GM21390 (cell line): ENCODE measurements at regions not wholly inside any gene's neighbourhood (a gene's known extent, or its start where the extent isn't known, plus 50 kb on each side); places are given as distances from the start of the nearest gene placed in this dataset.

ENCODE experiments used
- ATAC-seq: cut with Tn5 transposase; IDR thresholded peaks from one replicate; pipeline ENCODE4 v1.9.1; 2021; ENCODE audit not compliant: unreplicated experiment

DNA sequence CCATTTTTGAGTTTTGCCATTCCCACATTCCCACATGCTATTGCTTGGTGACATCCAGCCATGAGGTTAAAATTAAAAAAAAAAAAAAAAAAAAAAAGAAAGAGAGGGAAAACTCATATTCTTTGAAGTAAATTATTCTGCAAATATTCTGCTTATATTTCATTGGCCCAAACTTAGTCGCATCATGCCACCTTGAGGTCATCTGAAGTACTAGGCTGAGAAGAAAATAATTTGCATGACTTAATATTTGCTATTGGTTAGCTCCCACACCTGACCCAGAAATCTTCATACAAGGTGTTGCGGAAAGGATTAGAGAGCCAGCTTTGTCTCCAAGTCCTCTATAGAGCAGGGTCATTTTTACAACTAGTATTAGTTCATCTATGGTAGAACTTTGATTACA lies 2206.0 kb downstream of the MRPL39 start:
- no peak for ATAC-seq

DNA sequence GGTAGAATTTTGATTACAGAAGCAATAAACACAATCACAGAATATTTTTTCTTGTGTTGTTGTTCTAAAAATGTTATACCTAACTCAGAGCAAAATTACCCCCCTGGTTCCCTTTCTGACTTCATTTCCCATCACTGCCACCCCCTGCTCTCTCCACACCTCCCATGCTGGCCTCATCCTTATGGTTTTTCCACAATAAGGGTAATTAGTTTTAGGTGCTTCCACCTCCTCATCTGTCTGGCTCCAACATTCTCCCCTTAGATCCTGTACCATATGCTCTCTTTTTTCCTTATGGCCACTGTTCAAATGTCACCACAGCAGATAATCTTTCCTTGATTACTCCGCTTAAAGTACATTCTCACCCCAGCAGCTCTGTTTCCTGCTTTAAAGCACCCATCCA lies 2208.6 kb downstream of the MRPL39 start:
- no peak for ATAC-seq

DNA sequence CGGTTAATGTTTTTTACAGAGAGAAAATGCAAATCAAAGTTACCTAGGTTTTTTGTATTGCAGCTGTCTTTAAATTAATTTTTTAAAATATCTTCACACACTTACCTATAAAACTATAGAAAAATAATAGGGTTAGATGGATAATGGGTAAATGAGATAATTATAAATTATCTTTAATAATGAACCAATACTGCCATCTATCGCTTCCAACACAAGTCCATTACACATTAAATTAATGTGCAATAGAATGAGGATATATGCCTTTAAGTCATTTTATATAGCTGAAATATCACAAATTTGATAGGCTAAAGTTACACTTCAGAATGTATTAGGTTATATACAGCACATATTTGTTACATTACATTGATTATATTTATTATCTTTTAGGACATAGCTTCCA lies 2212.8 kb downstream of the MRPL39 start:
- no peak for ATAC-seq

DNA sequence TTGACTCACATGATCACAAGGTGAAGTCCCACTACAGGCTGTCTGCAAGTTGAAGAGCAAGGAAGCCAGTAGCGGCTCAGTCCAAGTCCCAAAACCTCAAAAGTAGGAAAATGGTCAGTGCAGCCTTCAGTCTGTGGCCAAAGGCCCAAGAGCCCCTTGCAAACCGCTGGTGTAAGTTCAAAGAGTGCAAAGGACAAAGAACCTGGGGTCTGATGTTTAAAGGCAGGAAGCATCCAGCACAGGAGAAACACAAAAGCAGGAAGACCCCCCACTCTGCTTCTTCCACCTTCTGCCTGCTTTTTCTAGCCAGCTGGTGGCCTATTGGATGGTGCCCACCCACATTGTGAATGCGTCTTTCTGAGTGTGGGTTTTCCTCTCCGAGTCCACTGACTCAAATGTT lies 2222.6 kb downstream of the MRPL39 start:
- no peak for ATAC-seq

DNA sequence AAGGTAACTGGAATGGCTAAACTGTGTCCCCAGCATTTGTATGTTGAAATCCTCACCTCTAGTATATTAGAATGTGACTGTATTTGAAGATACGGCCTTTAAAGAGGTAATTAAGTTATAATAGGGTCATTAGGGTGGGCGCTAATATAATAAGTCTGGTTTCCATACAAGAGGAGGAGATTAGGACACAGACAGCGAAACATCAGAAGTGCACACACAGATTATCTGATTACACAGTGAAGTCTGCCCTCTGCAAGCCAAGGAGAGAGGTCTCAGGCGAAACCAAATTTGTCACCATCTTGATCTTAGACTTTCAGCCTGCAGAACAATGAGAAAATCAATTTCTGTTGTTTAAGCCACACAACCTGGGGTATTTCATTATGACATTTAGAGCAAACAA lies 2233.1 kb downstream of the MRPL39 start:
- no peak for ATAC-seq

DNA sequence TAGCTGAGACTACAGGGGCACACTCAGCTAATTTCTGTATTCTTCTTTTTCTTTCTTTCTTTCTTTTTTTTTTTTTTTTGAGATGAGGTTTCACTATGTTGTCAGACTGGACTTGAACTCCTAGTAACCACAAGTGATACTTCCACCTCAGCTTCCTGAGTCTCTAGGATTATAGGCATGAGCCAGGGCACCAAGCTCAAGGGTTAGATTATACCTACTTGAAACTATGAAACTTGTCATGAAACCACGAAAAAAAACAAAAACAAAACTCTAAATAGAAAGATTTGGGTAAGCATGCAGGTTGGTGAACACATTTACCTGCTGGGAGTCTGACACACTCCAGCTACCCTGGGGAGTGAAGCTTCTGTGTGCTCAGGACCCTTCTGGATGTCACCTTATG lies 2250.4 kb downstream of the MRPL39 start:
- no peak for ATAC-seq

DNA sequence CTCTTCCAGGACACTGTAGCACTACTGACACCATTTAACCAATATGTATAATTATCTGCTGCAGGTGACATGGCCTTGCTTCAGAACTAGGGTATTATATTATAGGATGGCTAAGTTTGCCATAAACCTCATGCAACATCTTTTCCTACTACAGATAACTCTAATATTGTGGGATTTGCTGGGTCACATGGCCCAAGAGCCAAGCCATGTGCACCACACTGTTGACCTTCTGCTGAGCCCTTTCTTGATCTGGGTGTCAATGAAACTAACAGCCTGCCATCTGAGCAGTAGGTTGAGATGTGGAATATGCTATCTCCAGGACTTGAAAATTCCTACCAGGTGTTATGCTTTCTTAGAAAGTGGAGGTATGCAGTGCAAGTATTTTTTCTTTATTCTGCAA lies 2291.1 kb downstream of the MRPL39 start:
- no peak for ATAC-seq

DNA sequence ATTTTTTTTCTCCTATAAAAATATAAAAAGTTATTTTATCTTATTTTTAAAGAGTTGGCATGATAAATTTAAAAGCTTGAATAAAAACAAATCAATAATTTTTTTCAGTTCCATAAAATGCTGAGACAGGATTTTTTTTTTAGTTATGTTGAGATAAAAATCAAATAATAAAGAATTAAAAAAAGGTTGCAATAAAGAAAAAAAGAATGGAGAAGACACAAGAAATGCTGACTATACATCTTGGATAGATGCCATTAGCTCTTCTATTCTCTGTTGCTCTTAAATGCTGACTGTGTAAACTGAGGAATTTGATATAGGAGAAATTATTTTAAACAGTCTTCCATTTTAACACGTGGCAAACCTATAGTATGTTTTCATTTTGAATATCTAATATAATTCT lies 2298.5 kb downstream of the MRPL39 start:
- ATAC-seq: no peak

DNA sequence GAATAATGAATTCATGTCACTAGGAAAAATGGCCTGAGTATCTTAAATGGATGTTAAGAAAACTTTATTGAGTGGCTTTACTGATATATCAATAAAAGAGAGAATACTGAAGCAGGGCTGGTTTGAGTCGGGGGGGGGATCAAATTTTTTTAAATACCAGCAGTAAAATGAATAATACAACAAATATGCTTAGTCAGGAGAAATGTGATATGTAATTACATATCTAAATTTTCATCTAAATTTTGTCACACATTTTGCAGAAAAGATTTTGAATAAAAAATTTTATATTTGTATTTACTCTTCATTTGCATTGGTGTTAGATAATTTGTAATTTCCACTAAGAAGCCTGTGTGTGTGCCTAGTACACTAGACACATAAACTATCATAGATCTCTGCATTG lies 2300.2 kb downstream of the MRPL39 start:
- ATAC-seq: no peak

DNA sequence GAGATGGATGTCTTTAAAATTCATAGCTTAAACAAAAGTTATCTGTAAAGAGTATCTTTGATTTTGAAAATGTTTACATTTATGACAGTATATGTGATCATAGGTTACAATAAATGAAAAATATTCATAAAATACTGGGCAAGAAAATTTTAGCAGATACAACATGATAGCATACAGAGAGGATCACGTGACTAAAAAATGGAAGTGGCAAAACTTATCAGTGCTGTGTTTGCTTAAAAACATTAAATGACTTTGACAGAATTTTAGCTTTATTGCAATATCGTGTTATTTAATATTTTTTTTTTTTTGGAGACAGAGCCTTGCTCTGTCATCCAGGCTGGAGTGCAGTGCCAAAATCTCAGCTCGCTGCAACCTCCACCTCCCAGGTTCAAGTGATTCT lies 2294.1 kb downstream of the NCAM2 start:
- no peak for ATAC-seq

DNA sequence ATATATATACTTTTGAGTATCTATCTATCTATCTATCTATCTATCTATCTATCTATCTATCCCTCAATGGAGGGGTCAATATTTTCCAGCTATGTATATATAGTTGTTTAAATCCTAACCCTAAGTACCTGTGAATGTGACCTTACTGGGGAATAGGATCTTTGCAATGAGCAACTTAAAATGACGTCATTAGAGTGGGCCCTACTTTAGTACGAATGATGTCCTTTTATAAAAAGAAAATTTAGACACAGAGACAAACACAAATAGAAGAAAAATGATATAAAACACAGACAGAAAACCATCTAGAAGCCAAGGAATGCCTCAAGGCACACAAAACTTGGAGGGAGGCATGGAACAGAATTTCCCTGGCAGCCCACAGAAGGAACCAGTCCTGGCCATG lies 2283.7 kb downstream of the NCAM2 start:
- no peak for ATAC-seq

DNA sequence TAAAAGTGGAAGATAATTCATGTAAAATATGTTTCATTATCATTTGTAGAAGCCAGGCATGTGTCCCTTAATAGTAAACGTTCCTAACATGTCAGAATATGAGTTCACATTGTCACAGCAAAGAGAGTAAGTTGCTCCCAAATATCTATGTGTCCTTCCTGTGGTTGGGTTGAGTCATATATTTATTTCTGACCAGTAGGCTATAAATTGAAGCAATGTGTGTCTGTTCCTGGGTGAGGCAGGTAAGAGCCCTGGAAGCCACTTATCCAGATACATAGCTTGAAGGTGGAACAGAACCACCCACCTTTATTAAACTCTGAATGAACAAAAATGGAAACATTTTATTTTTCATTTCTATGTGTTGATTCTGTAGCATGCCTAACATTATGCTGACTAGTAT lies 2251.6 kb downstream of the NCAM2 start:
- no peak for ATAC-seq

DNA sequence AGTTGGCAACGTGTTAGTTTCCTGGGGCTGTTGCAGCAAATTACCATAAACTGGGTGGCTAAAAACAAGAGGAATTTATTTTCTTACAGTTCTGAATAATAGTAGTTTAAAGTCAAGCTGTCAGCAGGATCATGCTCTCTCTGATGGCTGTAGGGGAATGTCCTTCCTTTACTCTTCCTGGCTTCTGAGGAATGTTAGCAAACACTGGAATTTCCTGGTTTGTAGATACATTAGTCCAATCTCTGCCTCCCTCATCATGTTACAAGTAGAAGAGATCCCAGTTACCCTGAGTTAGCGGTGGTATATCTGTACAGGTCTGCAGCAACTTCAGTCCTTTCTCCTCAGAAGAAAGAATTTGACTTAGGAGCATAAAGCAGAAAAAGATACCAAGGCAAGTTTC lies 2249.1 kb downstream of the NCAM2 start:
- no peak for ATAC-seq

DNA sequence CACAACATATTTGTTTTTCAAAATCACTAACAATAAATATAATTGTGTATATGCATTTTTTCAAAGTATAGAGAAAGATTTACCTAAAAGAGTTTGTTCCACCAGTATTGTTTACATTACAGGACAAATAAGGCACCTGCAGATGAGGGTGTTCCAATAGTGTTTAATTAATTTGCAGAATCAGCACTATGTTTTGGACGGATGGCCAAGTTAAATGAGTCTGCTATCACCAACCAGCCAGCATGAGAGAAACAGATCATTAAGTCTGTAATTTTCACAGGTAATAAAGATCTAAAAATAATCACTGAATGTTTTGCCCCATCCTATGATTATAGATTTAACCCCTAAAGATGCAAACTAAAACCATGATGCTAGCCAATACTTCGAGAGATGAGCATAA lies 2247.0 kb downstream of the NCAM2 start:
- no peak for ATAC-seq

DNA sequence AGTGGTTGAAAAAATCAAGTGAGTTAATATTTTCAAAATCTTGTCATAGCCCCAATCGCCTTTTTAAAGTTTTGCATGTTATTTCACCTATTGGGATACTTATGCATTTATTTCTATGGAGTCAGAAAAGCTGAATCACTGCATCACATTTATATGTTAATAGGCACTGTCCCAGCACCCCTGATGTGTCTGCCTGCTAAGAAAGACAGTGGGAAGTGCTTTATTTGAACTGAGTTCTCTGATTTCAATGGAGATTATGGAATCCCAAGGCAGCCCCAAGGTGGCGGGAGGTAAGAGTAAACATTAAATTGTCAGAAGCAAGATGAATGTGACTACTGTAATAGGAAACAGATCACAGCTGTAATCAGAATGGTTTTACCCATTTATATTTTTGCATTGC lies 2225.7 kb downstream of the NCAM2 start:
- ATAC-seq: no peak

DNA sequence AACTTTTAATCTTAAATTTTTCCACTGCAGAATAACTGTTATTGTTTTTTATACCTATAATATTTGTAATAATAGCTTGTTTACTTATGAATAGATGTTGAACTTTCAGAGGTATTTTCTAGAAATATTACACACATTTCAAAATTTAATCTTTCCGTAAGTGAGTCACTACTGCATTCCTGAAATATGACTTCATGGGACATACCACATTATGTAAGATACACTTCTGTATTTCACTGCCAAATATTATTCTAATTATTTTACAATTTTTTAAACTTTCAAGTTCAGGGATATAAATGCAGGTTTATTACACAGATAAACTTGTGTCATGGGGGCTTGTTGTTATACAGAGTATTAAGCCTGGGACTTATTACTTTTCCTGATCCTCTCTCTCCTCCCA lies 2220.5 kb downstream of the NCAM2 start:
- no peak for ATAC-seq

DNA sequence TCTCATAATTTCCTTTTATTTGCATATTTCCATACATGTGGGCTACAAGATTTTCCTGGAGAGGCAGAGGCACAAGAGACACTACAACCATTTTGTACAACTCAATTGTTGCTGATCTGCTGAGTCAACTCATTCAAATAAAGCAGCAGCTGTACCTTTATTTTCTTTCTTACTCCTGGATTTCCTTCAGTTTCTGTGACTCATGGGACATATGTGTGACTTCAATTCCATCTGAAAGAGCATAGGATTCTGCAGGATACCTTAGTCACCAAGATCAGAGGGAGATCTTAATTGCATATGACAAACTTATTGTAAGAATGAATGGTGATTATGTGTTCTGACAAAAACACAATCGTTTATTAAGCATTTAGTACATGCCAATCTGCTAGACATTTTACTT lies 2219.4 kb downstream of the NCAM2 start:
- ATAC-seq: no peak

DNA sequence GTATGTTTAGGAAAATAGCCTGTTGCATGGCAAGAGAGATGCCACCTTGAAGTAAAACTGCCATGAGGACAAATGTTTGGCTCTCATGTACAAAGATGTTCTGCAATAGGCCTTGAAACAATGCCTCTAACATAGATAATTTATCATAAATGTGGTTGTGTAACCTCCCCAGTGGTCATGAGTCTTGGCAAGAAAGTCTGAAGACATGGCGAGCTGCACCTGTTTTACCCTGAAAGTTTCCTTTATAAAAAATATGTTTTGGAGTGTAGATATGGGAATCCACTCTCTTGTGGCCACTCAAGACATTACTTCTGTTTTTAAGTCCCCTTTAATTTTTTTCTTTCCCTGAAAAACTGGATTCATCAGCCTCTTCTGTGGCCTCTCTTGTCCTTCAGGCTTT lies 2217.1 kb downstream of the NCAM2 start:
- ATAC-seq: no peak
